Nephron progenitor cell (in vitro differentiated cells): ENCODE measurements at regions not wholly inside any gene's neighbourhood (a gene's known extent, or its start where the extent isn't known, plus 50 kb on each side); places are given as distances from the start of the nearest gene placed in this dataset.

ENCODE experiments used
- DNase-seq: peaks from one replicate; pipeline ENCODE4 v3.0.0; 2021
- H3K27ac Mint-ChIP-seq: 2 replicates; pipeline ENCODE4 v1.8.0; 2021; ENCODE audit warnings: mild to moderate bottlenecking, moderate library complexity, mixed read lengths
- H3K27me3 Mint-ChIP-seq: 2 replicates; pipeline ENCODE4 v1.8.0; 2021; ENCODE audit warnings: mild to moderate bottlenecking, low read depth, mixed read lengths; ENCODE audit not compliant: poor library complexity
- H3K36me3 Mint-ChIP-seq: 2 replicates; pipeline ENCODE4 v1.8.0; 2021; ENCODE audit warnings: low read depth, mixed read lengths
- H3K4me1 Mint-ChIP-seq: 2 replicates; pipeline ENCODE4 v1.8.0; 2021; ENCODE audit warnings: mixed read lengths
- H3K4me3 Mint-ChIP-seq: 2 replicates; pipeline ENCODE4 v1.8.0; 2021; ENCODE audit warnings: mild to moderate bottlenecking, moderate library complexity, mixed read lengths
- H3K9me3 Mint-ChIP-seq: 2 replicates; pipeline ENCODE4 v1.8.0; 2021; ENCODE audit warnings: mild to moderate bottlenecking, moderate library complexity, mixed read lengths
- TF ChIP-seq, protein P1 (sequence below): fragments of 200-600 bp; sonication (generic); IDR thresholded peaks from 2 replicates; pipeline ENCODE4 v1.5.0; 2021; ENCODE audit warnings: antibody characterized with exemption

GRCh38 chr6:135572051-135572450 is 74.5 kb upstream of the AHI1 start:
- no peaks in the 10 kb centered on the region for H3K4me1 Mint-ChIP-seq
- DNase-seq, result no peak
- no peaks in the 10 kb centered on the region for H3K9me3 Mint-ChIP-seq
- H3K4me3 Mint-ChIP-seq, result no peak overlapping the region
- H3K27ac Mint-ChIP-seq, result no peak overlapping the region
- TF ChIP-seq, protein P1, sequence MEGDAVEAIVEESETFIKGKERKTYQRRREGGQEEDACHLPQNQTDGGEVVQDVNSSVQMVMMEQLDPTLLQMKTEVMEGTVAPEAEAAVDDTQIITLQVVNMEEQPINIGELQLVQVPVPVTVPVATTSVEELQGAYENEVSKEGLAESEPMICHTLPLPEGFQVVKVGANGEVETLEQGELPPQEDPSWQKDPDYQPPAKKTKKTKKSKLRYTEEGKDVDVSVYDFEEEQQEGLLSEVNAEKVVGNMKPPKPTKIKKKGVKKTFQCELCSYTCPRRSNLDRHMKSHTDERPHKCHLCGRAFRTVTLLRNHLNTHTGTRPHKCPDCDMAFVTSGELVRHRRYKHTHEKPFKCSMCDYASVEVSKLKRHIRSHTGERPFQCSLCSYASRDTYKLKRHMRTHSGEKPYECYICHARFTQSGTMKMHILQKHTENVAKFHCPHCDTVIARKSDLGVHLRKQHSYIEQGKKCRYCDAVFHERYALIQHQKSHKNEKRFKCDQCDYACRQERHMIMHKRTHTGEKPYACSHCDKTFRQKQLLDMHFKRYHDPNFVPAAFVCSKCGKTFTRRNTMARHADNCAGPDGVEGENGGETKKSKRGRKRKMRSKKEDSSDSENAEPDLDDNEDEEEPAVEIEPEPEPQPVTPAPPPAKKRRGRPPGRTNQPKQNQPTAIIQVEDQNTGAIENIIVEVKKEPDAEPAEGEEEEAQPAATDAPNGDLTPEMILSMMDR, result no peak
- H3K27me3 Mint-ChIP-seq, result no peaks in the 10 kb centered on the region
- no peaks in the 10 kb centered on the region for H3K36me3 Mint-ChIP-seq

- peaks cover 3% of the 10 kb centered on the region for H3K27me3 Mint-ChIP-seq
- H3K36me3 Mint-ChIP-seq, result no peaks in the 10 kb centered on the region
- H3K27ac Mint-ChIP-seq, result no peak overlapping the region
- no peak overlapping the region for H3K4me3 Mint-ChIP-seq
- H3K4me1 Mint-ChIP-seq, result no peaks in the 10 kb centered on the region
- DNase-seq, result no peak
- H3K9me3 Mint-ChIP-seq, result no peaks in the 10 kb centered on the region
- TF ChIP-seq, protein P1, result no peak
These were observed 78.1 kb upstream of the AHI1 start for GRCh38 chr6:135575629-135576028.

DNA sequence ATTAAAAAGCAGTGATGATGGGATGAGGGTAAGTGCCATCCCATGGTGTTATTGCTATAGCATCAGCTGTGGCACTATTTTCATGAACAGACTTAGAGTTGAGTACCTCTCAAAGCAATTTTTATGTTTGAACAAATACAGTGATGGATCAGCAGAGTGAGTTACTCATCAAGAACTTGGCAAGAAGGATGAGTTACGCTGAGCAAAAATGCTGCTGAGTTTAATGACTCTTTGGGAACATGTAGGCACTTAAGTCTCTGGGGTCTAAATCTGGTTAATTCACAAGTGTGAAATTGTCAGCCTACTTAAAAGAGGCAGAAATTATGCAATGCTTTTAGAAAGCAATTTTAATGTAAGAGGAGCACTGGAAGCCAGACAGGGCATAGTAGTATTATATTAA is 78.5 kb upstream of the AHI1 start:
- Mint-ChIP-seq H3K4me3 (no peak overlapping the region), H3K4me1 (no peaks in the 10 kb centered on the region), H3K36me3 (no peaks in the 10 kb centered on the region), H3K27ac (no peak overlapping the region), H3K9me3 (no peaks in the 10 kb centered on the region), H3K27me3 (peaks cover 3% of the 10 kb centered on the region)
- TF ChIP-seq, protein P1, result no peak
- DNase-seq, result no peak

DNA sequence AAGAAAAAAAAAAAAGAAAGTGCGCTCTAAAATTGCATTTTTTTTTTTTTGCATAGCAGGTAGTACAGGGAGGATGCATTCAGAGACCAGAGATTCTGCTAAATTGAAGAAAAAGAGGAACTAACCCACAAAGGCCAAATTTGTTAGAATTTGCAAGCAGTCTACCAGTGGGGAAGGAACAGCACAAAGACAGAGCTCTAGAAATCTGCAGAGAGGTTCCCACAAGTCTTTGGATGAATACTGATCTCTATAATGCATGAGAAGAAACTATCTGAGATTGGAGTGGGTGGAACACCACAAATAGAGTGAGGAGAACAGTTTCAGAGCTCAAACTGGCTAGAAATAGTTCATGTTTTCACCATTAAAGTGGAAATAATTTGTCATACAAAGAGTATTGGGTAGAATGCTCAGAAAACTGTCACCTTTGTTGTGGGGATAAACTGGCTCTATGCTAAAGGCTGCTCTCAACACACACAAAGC is 79.6 kb upstream of the AHI1 start:
- no peak overlapping the region for H3K27ac Mint-ChIP-seq
- no peaks in the 10 kb centered on the region for H3K9me3 Mint-ChIP-seq
- no peaks in the 10 kb centered on the region for H3K4me1 Mint-ChIP-seq
- peaks cover 3% of the 10 kb centered on the region for H3K27me3 Mint-ChIP-seq
- TF ChIP-seq, protein P1, result no peak
- no peak overlapping the region for H3K4me3 Mint-ChIP-seq
- no peak for DNase-seq
- no peaks in the 10 kb centered on the region for H3K36me3 Mint-ChIP-seq

DNA sequence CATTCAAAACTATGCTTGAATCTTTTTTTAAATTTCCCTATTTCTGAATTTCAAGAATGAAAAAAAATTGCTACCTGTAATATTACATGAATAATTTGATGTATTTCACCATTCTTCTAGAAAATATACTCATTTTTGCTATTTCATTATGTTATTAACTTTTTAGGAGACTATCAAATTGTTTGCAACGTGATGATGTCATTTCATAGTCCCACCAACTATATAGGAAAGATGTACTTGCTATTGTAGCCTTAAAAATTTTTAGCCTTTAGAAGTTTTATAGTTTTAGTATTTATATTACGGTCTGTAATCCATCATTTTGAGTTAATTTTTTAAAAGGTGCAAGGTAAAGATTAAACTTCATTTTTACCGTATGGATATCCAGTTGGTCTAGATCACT is 81.4 kb upstream of the AHI1 start:
- Mint-ChIP-seq H3K9me3 (no peaks in the 10 kb centered on the region), H3K27me3 (peaks cover 3% of the 10 kb centered on the region), H3K4me1 (no peaks in the 10 kb centered on the region), H3K4me3 (no peak overlapping the region), H3K27ac (no peak overlapping the region), H3K36me3 (no peaks in the 10 kb centered on the region)
- TF ChIP-seq, protein P1, result no peak
- DNase-seq, result no peak

GRCh38 chr6:135581211-135581610 is 83.7 kb upstream of the AHI1 start:
- Mint-ChIP-seq H3K9me3 (no peaks in the 10 kb centered on the region), H3K27me3 (peaks cover 5% of the 10 kb centered on the region), H3K36me3 (no peaks in the 10 kb centered on the region), H3K27ac (no peak overlapping the region), H3K4me3 (no peak overlapping the region), H3K4me1 (no peaks in the 10 kb centered on the region)
- TF ChIP-seq, protein P1, result no peak
- no peak for DNase-seq
